ENCODE measurements at regions not wholly inside any gene's neighbourhood (a gene's known extent, or its start where the extent isn't known, plus 50 kb on each side); places are given as distances from the start of the nearest gene placed in this dataset.

DNA sequence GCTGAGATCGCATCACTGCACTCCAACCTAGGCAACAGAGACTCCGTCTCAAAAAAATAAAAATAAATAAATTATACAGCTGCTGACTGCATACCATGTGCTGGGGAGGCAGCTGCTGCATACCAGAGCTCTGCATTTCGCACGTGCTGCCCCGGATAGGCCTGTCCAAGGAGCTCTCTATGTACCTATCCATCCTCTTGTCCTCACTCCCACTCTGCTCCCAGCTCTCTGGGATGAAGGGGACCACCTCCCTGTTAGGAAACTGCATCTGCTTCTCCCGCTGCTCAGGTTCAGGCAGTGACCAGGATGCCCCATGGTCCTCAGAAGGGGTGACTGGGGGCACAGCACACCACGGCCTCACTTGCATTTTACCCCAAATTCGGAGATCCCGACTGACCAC lies 302.3 kb downstream of the BRD1 start:
- no peak overlapping the region for H3K4me2 ChIP-seq (ENCODE audit: low read depth, low read length)

DNA sequence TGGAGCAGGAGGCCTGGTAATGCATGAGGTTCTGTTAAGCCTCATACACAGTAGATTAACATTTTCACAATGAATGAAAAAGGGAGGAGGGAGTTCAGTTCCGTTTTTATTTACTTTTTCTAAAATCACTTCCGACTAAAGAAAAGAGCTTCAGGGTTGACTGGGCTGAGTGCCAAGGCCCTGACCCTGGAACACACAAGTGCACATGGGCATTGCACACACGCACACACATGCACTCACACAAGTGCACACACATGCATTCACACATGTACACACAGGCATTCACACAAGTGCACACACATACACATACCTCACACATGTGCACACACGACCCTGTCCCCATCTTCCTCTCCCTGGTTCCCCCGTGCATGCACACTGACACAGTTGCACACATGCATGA lies 303.3 kb downstream of the BRD1 start:
- Histone ChIP-seq H3K27ac (ENCODE audit: low read length) (no peak overlapping the region), H3K27me3 (replicated peaks; ENCODE audit: insufficient read depth, low read length) (no peaks in the 10 kb centered on the region), H3F3A (ENCODE audit: insufficient read depth, low read length) (no peaks in the 10 kb centered on the region), H2AFZ (ENCODE audit: low read length) (no peak overlapping the region), H4K20me1 (ENCODE audit: insufficient read depth, low read length) (no peaks in the 10 kb centered on the region), H3K9ac (ENCODE audit: low read length) (no peak overlapping the region), H3K4me3 (ENCODE audit: low read length) (no peak overlapping the region), H3K79me2 (ENCODE audit: low read length) (no peaks in the 10 kb centered on the region; the same call in 1 of the 2 replicates), H3K4me1 (ENCODE audit: low read length) (no peaks in the 10 kb centered on the region), H3K4me2 (ENCODE audit: low read depth, low read length) (no peak overlapping the region), H3K9me2 (replicated peaks; ENCODE audit: insufficient read depth, low read length) (no peaks in the 10 kb centered on the region), H3K9me3 (replicated peaks; ENCODE audit: insufficient read depth, low read length) (no peaks in the 10 kb centered on the region), H3K36me3 (replicated peaks; ENCODE audit: insufficient read depth, low read length) (no peaks in the 10 kb centered on the region)
- TF ChIP-seq, protein P1, sequence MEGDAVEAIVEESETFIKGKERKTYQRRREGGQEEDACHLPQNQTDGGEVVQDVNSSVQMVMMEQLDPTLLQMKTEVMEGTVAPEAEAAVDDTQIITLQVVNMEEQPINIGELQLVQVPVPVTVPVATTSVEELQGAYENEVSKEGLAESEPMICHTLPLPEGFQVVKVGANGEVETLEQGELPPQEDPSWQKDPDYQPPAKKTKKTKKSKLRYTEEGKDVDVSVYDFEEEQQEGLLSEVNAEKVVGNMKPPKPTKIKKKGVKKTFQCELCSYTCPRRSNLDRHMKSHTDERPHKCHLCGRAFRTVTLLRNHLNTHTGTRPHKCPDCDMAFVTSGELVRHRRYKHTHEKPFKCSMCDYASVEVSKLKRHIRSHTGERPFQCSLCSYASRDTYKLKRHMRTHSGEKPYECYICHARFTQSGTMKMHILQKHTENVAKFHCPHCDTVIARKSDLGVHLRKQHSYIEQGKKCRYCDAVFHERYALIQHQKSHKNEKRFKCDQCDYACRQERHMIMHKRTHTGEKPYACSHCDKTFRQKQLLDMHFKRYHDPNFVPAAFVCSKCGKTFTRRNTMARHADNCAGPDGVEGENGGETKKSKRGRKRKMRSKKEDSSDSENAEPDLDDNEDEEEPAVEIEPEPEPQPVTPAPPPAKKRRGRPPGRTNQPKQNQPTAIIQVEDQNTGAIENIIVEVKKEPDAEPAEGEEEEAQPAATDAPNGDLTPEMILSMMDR (IDR thresholded peaks at IDR 0.05; ENCODE audit: low read length) = no peak
- TF ChIP-seq EZH2 (optimal IDR thresholded peaks at IDR 0.05; ENCODE audit: low read depth, low read length) (no peak), EZH2phosphoT487 (IDR thresholded peaks at IDR 0.05; ENCODE audit: low read length) (no peak)
- no peak for DNase-seq

More for the DNA sequence above, 302.3 kb downstream of the BRD1 start:
- no peak overlapping the region for H3K9ac ChIP-seq (ENCODE audit: low read length)
- no peaks in the 10 kb centered on the region; the same call in 1 of the 2 replicates for H3K79me2 ChIP-seq (ENCODE audit: low read length)
- no peak for DNase-seq
- no peaks in the 10 kb centered on the region for H3K9me3 ChIP-seq (replicated peaks; ENCODE audit: insufficient read depth, low read length)
- no peaks in the 10 kb centered on the region for H3K27me3 ChIP-seq (replicated peaks; ENCODE audit: insufficient read depth, low read length)
- no peaks in the 10 kb centered on the region for H3K9me2 ChIP-seq (replicated peaks; ENCODE audit: insufficient read depth, low read length)
- no peak overlapping the region for H3K27ac ChIP-seq (ENCODE audit: low read length)
- no peaks in the 10 kb centered on the region for H3K4me1 ChIP-seq (ENCODE audit: low read length)
- H4K20me1 ChIP-seq (ENCODE audit: insufficient read depth, low read length) = no peaks in the 10 kb centered on the region
- H3K36me3 ChIP-seq (replicated peaks; ENCODE audit: insufficient read depth, low read length) = no peaks in the 10 kb centered on the region
- TF ChIP-seq, protein P1 (IDR thresholded peaks at IDR 0.05; ENCODE audit: low read length) = no peak
- no peak for TF ChIP-seq EZH2phosphoT487 (IDR thresholded peaks at IDR 0.05; ENCODE audit: low read length)
- no peak for TF ChIP-seq EZH2 (optimal IDR thresholded peaks at IDR 0.05; ENCODE audit: low read depth, low read length)
- no peaks in the 10 kb centered on the region for H3F3A ChIP-seq (ENCODE audit: insufficient read depth, low read length)
- H2AFZ ChIP-seq (ENCODE audit: low read length) = no peak overlapping the region
- no peak overlapping the region for H3K4me3 ChIP-seq (ENCODE audit: low read length)

DNA sequence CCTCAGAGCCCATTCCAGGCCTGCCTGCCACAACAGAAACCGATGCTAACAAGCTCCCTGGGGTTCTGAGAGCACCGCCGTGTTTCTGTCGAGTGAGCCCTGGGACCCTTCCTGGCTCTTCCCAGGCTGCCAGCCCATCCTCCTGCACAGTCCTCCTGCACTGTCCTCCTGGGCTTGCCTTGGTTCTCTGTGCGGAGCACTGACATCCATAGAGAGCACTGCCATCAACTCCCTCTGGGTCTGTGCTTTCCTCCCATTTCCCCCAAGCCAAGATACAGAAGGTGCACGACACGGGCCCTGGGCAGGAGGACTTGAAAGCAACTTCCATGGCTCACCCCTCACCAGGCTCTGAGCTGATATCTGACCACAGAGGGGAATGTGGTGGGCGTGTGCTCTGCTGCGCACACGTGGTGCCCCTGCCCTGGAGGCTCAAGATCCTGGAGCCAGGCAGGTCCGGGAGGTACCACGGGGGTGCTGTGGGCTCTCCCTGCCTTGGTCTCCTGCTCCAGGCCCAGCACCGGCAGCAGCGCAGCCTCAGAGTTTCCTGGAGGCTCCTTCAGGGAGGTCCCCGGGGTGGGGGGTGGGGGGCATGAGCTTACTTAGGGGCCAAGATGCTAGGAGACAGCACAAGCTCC lies 304.2 kb downstream of the BRD1 start:
- Histone ChIP-seq H3K27ac (ENCODE audit: low read length) (no peak overlapping the region), H3K9ac (ENCODE audit: low read length) (no peak overlapping the region), H3K79me2 (ENCODE audit: low read length) (no peaks in the 10 kb centered on the region; the same call in 1 of the 2 replicates), H4K20me1 (ENCODE audit: insufficient read depth, low read length) (no peaks in the 10 kb centered on the region), H3K9me3 (replicated peaks; ENCODE audit: insufficient read depth, low read length) (no peaks in the 10 kb centered on the region), H3F3A (ENCODE audit: insufficient read depth, low read length) (no peaks in the 10 kb centered on the region), H3K36me3 (replicated peaks; ENCODE audit: insufficient read depth, low read length) (no peaks in the 10 kb centered on the region), H3K4me1 (ENCODE audit: low read length) (no peaks in the 10 kb centered on the region), H2AFZ (ENCODE audit: low read length) (no peak overlapping the region), H3K27me3 (replicated peaks; ENCODE audit: insufficient read depth, low read length) (no peaks in the 10 kb centered on the region), H3K4me2 (ENCODE audit: low read depth, low read length) (no peak overlapping the region), H3K4me3 (ENCODE audit: low read length) (no peak overlapping the region), H3K9me2 (replicated peaks; ENCODE audit: insufficient read depth, low read length) (no peaks in the 10 kb centered on the region)
- TF ChIP-seq, protein P1 (IDR thresholded peaks at IDR 0.05; ENCODE audit: low read length) = no peak
- TF ChIP-seq EZH2phosphoT487 (IDR thresholded peaks at IDR 0.05; ENCODE audit: low read length) (no peak), EZH2 (optimal IDR thresholded peaks at IDR 0.05; ENCODE audit: low read depth, low read length) (no peak)
- DNase-seq = no peak

Data from MM.1S (cell line).